GM18517 (cell line): ENCODE measurements at regions not wholly inside any gene's neighbourhood (a gene's known extent, or its start where the extent isn't known, plus 50 kb on each side); places are given as distances from the start of the nearest gene placed in this dataset.

Experiments
- ATAC-seq: cut with Tn5 transposase; IDR thresholded peaks from one replicate; pipeline ENCODE4 v1.9.1; 2021; ENCODE audit warnings: mild to moderate bottlenecking, moderate library complexity; ENCODE audit not compliant: unreplicated experiment

- ATAC-seq: no peak
These were observed 139.5 kb downstream of the KIF18A start for GRCh38 chr11:27968461-27968860.

- no peak for ATAC-seq
These were observed 142.4 kb downstream of the KIF18A start for GRCh38 chr11:27965559-27965958.

- no peak for ATAC-seq
These were observed 144.6 kb downstream of the KIF18A start for GRCh38 chr11:27963370-27963769.

GRCh38 chr11:27949951-27950738 is 157.8 kb downstream of the KIF18A start:
- ATAC-seq: no peak

GRCh38 chr11:27945348-27945747 is 162.6 kb downstream of the KIF18A start:
- no peak for ATAC-seq

GRCh38 chr11:27938011-27938410 is 169.9 kb downstream of the KIF18A start:
- no peak for ATAC-seq

GRCh38 chr11:27934830-27935145 is 173.2 kb downstream of the KIF18A start:
- ATAC-seq: no peak

GRCh38 chr11:27933992-27934829 is 173.7 kb downstream of the KIF18A start:
- ATAC-seq: no peak

- no peak for ATAC-seq
These were observed 176.2 kb downstream of the KIF18A start for GRCh38 chr11:27931770-27932169.

GRCh38 chr11:27930946-27931345 is 177.0 kb downstream of the KIF18A start:
- no peak for ATAC-seq

GRCh38 chr11:27928809-27929208 is 179.1 kb downstream of the KIF18A start:
- no peak for ATAC-seq

- no peak for ATAC-seq
These were observed 180.9 kb downstream of the KIF18A start for GRCh38 chr11:27926981-27927481.

- ATAC-seq: no peak
These were observed 181.5 kb downstream of the KIF18A start for GRCh38 chr11:27926486-27926885.

- no peak for ATAC-seq
These were observed 186.5 kb downstream of the KIF18A start for GRCh38 chr11:27921472-27921871.

GRCh38 chr11:27916541-27917100 is 191.3 kb downstream of the KIF18A start:
- ATAC-seq: peak; percentile 94

- ATAC-seq: no peak
These were observed 193.9 kb downstream of the KIF18A start for GRCh38 chr11:27914080-27914479.

- no peak for ATAC-seq
These were observed 194.3 kb downstream of the KIF18A start for GRCh38 chr11:27913650-27914049.

GRCh38 chr11:27912916-27913315 is 195.0 kb downstream of the KIF18A start:
- no peak for ATAC-seq

- no peak for ATAC-seq
These were observed 197.6 kb downstream of the KIF18A start for GRCh38 chr11:27910186-27910931.

GRCh38 chr11:27909386-27909785 is 198.6 kb downstream of the KIF18A start:
- ATAC-seq: no peak

- ATAC-seq: no peak
These were observed 199.3 kb downstream of the KIF18A start for GRCh38 chr11:27908621-27909020.
